ENCODE measurements at regions not wholly inside any gene's neighbourhood (a gene's known extent, or its start where the extent isn't known, plus 50 kb on each side); places are given as distances from the start of the nearest gene placed in this dataset.

DNA sequence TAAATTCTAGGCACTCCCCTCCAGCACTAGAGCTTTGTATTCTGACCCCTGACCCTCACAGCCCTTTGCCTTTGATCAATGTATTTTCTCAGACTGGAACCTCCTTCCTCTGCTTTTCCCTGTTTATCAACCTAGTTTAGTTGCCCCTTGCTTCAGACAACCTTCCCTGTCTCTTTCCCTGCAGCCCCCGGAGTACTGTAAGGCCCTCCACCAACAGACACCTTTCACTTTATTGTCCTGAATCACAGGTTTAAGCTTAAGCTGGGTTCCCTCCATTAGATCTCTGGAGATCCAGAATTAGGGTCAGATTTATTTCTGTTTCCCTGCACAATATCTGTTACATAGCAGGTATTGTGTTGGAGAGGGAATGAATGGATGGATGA, 140.2 kb downstream of the DDX1 start:
- intact Hi-C loops (cut with DNase I; ENCODE audit: low total_unique reads), result no loop called here
- peaks cover 0 to 4% of the 10 kb centered on the region in 2 donors for H3K27me3 ChIP-seq
- TF ChIP-seq, protein P1, sequence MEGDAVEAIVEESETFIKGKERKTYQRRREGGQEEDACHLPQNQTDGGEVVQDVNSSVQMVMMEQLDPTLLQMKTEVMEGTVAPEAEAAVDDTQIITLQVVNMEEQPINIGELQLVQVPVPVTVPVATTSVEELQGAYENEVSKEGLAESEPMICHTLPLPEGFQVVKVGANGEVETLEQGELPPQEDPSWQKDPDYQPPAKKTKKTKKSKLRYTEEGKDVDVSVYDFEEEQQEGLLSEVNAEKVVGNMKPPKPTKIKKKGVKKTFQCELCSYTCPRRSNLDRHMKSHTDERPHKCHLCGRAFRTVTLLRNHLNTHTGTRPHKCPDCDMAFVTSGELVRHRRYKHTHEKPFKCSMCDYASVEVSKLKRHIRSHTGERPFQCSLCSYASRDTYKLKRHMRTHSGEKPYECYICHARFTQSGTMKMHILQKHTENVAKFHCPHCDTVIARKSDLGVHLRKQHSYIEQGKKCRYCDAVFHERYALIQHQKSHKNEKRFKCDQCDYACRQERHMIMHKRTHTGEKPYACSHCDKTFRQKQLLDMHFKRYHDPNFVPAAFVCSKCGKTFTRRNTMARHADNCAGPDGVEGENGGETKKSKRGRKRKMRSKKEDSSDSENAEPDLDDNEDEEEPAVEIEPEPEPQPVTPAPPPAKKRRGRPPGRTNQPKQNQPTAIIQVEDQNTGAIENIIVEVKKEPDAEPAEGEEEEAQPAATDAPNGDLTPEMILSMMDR (IDR thresholded peaks at IDR 0.05), result no peak
- TF ChIP-seq POLR2A (IDR thresholded peaks at IDR 0.05) (no peak), POLR2AphosphoS5 (IDR thresholded peaks at IDR 0.05) (no peak)
- H3K4me1 ChIP-seq, result peaks cover 10 to 11% of the 10 kb centered on the region in 2 donors
- DNase-seq (ENCODE audit: low spot score in 2 of 2), result no peak
- H3K27ac ChIP-seq, result no peak overlapping the region
- H3K9me3 ChIP-seq, result no peaks in the 10 kb centered on the region
- no peak overlapping the region for H3K4me3 ChIP-seq
- no peaks in the 10 kb centered on the region for H3K36me3 ChIP-seq

DNA sequence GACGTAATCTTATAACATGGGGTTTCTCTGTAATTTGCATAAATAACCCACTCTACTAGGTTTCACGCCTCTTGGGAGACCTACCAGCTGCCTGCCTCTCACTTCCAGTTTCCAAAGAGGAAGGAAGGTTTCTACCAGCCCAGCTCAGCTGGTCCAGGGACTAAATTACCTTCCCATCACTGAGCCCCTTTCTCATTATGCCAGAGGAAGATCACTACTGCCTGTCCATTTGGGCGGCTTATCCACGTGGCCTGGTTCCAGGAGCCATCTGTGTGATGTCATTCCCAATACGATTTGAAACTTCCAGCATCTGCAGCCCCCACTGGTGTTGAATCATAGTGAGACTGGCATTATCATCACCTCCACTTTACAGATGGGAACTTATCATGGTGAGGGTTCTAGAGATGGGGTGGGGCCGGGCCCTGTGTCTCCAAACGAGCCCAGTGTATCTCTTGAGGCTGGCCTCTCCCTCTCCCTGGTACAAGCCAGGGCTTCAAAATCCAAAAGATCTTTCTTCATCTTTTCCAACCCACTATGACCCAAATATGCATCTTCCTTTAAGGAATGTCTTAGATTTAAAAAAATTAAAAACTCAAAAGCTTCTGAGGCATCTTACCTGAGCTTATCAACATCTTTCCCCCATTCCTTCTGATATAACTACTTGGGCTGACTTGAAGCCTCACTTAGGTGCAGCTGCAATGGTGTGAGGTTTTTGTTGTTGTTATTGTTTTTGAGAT, 140.8 kb downstream of the DDX1 start:
- H3K27me3 ChIP-seq, result peaks cover 0 to 4% of the 10 kb centered on the region in 2 donors
- intact Hi-C loops (cut with DNase I; ENCODE audit: low total_unique reads), result no loop called here
- H3K4me1 ChIP-seq, result peaks cover 10 to 11% of the 10 kb centered on the region in 2 donors
- no peak for DNase-seq (ENCODE audit: low spot score in 2 of 2)
- no peak for TF ChIP-seq POLR2A (IDR thresholded peaks at IDR 0.05)
- TF ChIP-seq POLR2AphosphoS5 (IDR thresholded peaks at IDR 0.05), result no peak
- TF ChIP-seq, protein P1 (IDR thresholded peaks at IDR 0.05), result no peak
- H3K9me3 ChIP-seq, result peaks cover 0 to 5% of the 10 kb centered on the region in 2 donors
- no peaks in the 10 kb centered on the region for H3K36me3 ChIP-seq
- no peak overlapping the region for H3K4me3 ChIP-seq
- no peak overlapping the region for H3K27ac ChIP-seq

DNA sequence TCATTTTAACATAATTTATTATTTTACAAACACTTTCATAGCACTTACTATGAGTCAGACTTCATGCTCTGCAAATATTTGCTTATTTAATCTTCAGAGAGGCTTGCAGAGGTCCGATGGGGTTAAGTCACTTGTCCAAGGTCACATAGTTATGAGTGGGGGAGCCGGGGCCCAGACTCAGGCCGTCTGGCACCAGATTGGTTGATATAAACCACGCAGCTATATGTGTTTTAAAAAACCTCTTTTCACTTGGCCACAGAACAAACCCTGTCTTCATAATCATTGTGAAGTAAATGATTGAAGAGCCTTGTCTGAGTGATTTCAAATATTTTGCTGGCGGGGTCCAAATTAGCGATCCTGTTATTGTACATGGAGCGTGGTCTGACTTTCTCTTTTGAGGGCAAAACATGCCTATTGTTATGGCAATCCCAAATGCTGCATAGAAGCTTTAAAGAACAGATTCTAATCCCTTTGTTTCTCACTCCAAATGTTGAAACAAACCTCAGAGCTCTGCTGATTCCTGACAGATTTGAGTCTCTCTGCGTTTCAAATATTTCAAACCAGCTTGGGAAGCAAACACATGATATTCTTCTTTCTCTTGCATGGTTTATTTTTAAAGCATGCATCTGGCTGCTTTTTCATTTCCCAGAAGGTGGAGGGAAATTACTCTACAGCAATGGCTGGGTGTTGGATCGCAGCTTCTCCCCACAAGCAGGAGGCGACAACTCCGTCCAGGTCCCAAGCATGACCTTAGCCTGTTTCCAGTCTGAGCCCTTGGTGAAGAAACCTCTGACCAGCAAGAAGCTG, 142.4 kb downstream of the DDX1 start:
- no peak for DNase-seq (ENCODE audit: low spot score in 2 of 2)
- H3K4me3 ChIP-seq, result no peak overlapping the region

DNA sequence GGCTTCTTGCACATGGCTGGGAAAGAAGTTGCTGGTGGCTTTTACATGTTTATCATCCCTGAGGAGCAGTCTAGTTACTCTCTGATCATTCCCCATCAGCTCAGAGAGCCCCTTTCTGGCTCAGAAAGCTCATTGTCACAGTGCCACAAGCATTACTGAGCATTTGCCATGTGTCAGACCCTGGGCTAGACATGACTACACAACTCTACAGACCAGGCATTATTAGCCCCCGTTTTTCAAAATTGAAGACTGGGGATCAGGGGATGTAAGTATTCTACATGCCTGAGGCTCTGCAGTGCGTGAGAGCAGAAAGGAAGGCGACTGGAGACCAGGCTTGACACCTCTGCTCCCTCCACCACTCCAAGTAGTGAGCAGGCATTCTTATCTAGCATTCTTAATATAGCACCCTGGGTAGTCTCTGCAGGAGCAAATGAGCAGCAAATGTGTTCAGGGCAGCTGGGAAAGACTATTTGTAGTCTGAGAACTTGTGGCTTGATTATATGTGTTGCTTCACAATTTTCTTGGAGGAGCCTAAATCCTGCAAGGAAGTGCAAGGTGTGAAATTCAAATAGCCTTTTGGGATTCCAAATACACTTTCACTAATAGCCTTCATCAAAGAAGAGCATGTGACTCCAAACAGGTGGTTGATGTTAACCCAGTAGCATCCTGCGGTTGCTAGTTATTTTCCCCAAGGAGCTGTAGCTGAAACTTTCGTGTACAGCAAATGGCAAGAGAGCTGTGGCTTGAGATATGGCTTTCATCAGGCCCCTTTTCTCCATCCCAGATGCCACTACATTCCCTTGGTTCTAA, 143.2 kb downstream of the DDX1 start:
- Histone ChIP-seq H3K9me3 (peaks cover 0 to 5% of the 10 kb centered on the region in 2 donors), H3K4me3 (no peak overlapping the region), H3K27me3 (peaks cover 0 to 4% of the 10 kb centered on the region in 2 donors), H3K27ac (no peak overlapping the region), H3K36me3 (no peaks in the 10 kb centered on the region), H3K4me1 (peaks cover 10 to 11% of the 10 kb centered on the region in 2 donors)
- intact Hi-C loops (cut with DNase I; ENCODE audit: low total_unique reads), result no loop called here
- TF ChIP-seq, protein P1 (IDR thresholded peaks at IDR 0.05), result no peak
- no peak for TF ChIP-seq POLR2AphosphoS5 (IDR thresholded peaks at IDR 0.05)
- no peak for TF ChIP-seq POLR2A (IDR thresholded peaks at IDR 0.05)
- no peak for DNase-seq (ENCODE audit: low spot score in 2 of 2)

More for the DNA sequence above, 142.4 kb downstream of the DDX1 start:
- Histone ChIP-seq H3K27me3 (peaks cover 0 to 4% of the 10 kb centered on the region in 2 donors), H3K4me1 (peaks cover 10 to 11% of the 10 kb centered on the region in 2 donors), H3K9me3 (peaks cover 0 to 5% of the 10 kb centered on the region in 2 donors), H3K36me3 (no peaks in the 10 kb centered on the region), H3K27ac (no peak overlapping the region)
- TF ChIP-seq POLR2AphosphoS5 (IDR thresholded peaks at IDR 0.05) (no peak), POLR2A (IDR thresholded peaks at IDR 0.05) (no peak)
- TF ChIP-seq, protein P1 (IDR thresholded peaks at IDR 0.05), result no peak
- intact Hi-C loops (cut with DNase I; ENCODE audit: low total_unique reads), result no loop called here
